Activated gamma-delta T cell treated with anti-CD3 and anti-CD28 coated beads, Interleukin-2, amount 50 U/mL, for 16 hours (primary cell): ENCODE measurements at regions not wholly inside any gene's neighbourhood (a gene's known extent, or its start where the extent isn't known, plus 50 kb on each side); places are given as distances from the start of the nearest gene placed in this dataset.
"Not testable (repeated sequence)": the region's sequence is repeated elsewhere in the genome, so short reads cannot be mapped to it uniquely, and the experiment has no call there.

ENCODE experiments used
- DNase-seq: peaks from one replicate; pipeline ENCODE4 v3.0.0-alpha.2; 2020; ENCODE audit warnings: low read depth

DNA sequence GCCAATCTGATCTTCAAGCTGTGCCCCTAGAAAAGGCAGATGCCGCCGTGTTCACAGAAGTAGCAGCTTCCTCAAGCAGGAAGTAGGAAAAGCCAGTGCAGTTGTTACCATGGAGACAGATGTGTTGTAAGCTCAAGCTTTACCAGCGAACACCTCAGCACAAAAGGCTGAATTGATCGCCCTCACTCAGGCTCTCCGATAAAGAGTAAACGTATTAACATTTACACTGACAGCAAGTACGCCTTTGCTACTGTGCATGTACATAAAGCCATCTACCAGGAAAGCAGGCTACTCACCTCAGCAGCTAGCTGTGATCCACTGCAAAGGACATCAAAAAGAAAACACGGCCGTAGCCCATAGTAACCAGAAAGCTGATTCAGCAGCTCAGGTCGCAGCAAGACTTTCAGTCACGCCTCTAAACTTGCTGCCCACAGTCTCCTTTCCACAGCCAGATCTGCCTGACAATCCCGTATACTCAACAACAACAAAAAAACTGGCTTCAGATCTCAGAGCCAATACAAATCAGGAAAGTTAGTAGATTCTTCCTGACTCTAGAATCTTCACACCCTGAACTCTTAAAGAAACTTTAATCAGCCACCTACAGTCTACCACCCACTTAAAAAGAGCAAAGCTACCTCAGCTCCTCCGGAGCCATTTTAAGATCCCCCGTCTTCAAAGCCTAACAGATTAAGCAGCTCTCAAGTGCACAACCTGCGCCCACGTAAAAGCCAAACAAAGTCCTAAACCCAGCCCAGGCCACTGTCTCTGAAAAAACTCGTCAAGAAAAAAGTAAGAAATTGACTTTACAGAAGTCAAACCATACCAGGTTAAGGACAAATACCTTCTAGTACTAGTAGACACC is 160.0 kb downstream of the DEFB131A start:
- peak; percentile 30 for DNase-seq

DNA sequence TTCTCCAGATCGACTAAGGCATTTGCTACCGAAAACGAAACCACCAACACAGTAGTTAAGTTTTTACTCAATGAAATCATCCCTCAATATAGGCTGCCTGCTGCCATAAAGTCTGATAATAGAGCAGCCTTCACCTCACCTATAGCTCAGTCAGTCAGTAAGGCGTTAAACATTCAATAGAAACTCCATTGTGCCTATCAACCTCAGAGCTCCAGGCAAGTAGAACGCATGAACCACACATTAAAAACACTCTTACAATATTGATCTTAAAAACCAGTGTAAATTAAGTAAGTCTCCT is 160.6 kb downstream of the DEFB131A start:
- DNase-seq: not testable (repeated sequence)

DNA sequence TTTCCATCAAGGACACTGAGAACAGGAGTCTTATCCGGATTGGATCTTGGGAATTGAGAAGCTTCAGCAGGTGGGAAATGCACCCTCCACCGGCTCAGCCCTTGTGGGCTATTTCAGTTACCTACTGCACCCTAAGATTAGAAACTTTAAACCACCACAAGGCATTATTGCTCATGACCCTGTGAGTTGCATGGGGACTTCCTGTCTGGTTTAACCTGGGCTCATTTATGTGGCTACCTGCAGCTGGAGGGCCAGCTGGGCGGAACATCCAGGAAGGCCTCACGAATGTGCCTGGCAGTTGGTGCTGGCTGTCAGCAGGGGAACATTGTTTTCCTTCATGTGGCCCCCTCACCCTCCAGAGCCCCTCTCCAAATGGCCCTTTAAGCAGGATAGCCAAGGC is 164.1 kb downstream of the DEFB131A start:
- no peak for DNase-seq

DNA sequence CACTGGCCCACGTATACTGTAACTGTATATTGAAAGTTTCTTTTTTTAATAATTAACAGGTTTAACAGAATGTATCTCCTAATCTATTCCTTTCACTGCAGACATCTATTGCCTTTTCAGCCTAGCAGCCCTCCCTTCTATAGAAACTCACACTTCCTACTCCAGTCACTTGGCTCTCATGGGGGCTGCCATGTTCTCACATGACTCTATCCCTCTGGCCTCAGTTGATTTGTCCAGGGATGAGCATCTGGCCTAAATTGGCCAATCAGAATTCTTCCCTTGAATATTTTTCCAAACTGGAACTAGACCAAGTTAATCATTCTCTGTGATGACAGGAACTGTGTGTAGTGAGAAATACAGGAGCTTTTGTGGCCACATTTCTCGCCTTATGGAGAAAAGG is 166.1 kb downstream of the DEFB131A start:
- not testable (repeated sequence) for DNase-seq

DNA sequence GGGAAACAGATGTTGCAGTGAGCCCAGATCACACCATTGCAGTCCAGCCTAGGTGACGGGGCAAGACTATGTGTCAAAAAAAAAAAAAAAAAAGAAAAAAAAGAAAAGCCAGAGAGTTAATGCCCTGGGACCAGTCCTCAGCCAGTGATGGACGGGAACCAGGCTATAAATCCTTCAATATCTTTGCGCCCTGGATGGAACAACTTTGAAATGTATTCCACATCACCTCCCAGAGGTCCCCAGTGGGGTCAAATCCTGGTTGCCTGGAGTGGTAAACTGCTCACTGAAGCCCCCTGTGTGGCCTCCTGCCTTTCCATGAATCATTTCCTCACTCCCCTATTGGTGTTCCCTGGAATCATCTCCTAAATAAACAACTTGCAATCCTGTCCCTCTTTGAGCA is 166.9 kb downstream of the DEFB131A start:
- no peak for DNase-seq

DNA sequence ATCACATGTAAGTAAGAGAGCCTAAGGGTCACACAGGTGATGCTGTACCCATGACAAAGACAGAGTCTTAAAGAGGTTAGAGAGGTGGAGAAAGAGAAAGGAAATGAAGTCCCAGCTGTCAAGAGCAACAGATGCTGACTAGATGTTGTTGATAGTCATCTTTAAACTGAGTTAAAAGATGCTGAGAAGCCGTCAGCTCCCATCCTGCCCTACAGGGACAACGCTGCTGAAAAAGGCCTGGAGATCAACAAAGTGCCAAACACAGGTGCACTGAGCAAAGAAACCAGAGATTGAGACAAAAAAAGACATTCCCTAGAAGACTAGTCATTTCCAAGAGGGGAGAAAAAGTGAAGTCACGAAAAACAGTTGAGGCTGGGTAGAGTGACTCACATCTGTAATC is 145.0 kb upstream of the DRD5 start:
- DNase-seq: not testable (repeated sequence)

DNA sequence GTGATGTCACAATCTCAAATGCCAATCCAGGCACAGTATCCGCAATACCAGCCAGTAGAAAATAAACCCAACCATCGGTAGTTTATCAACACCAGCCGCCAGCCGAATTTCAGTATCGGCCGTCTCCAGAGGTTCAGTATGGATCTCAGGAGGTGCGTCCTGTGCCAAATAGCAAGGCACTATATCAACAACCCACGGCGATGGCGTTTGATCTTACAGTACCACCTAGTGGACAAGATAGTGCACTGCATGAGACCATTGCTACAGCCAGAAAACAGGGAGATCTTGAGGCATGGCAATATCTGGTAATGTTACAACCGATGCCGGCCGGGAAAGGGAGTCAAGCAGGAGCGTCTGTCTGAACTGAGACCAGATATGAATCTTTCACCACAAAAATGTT is 121.8 kb upstream of the DRD5 start:
- DNase-seq: not testable (repeated sequence)

DNA sequence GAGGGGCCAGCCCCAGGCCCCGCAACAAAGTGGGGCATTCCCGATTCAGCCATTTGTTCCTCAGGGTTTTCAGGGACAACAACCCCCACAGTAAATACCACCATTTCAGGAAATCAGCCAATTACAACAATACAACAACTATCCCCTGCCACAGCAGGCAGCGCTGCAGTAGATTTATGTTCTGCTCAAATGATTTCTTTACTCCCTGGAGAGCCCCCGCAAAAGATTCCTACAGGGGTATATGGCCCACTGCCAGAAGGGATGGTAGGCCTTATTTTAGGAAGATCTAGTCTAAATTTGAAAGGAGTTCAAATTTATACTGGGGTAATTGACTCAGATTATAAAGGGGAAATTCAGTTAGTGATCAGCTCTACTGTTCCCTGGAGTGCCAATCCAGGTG is 120.5 kb upstream of the DRD5 start:
- not testable (repeated sequence) for DNase-seq

DNA sequence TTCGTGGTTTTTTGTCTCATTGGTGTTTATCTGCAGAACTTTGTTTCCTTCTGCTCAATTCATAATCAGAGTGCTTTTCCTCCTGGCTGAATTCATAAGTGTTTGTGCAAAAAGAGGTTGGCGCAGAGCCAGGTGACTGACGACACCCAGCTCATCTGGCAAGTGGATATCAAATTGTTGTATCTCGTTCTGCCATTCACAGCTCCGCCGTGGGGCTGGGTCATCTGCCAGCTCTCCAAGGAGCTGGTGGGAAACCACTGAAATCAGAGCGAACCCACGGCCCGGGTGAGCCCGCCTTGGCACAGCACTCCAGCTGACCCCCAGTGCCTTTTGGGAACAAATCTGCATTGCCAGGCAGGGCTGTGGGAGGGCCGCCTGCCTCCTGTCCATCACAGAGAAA is 110.7 kb upstream of the DRD5 start:
- DNase-seq: not testable (repeated sequence)

DNA sequence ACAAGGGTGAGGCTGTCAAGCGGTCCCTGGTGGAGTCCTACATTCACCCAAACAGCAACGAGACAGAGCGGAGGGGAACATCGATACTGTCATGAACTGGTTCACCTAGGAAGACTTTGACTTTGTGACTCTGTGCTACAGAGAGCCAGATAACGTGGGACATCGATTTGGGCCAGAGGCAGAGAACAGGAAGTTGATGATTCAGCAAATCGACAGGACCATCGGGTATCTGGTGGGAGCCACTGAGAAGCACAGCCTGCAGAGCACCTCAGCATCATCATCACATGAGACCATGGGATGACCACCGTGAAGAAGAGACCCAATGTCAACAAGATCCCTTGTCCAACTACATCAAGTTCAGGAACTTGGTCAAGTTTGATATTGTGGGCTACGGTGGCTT is 104.1 kb upstream of the DRD5 start:
- DNase-seq: not testable (repeated sequence)

DNA sequence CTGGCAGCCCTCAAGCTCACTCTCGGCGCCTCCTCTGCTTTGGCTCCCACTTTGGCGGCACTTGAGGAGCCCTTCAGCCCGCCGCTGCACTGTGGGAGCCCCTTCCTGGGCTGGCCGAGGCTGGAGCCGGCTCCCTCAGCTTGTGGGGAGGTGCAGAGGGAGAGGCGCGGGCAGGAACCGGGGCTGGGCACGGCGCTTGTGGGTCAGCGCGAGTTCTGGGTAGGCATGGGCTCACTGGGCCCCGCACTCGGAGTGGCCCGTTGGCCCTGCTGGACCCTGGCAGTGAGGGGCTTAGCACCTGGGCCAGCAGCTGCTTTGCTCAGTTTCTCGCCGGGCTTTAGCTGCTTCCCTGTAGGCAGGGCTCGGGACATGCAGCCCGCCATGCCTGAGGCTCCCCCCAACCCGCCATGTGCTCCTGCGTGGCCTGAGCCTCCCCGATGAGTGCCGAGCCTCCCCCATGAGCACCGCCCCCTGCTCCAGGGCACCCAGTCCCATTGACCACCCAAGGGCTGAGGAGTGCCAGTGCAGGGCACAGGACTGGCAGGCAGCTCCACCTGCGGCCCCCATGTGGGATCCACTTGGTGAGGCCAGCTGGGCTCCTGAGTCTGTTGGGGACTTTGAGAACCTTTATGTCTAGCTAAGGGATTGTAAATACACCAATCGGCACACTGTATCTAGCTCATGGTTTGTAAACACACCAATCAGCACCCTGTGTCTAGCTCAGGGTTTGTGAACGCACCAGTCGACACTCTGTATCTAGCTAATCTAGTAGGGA is 101.5 kb upstream of the DRD5 start:
- no peak for DNase-seq

DNA sequence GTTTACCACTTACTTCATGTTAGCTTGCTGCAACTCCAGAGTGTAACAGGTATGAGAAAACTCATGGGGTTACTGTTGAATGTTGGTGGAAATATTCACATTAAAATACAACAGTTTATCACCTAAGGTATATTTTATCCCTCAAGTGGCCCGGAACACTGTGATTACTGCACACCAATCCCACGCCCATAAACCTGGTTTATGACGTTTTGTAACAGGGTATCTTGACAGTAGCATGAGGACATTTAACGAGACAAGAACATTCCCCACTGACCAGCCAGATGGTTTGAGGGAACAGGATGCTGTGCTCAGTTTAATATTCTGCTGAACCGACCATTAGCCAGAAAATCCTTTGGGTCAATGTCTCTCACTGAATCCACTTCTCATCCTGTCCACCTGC is 98.3 kb upstream of the DRD5 start:
- DNase-seq: not testable (repeated sequence)

DNA sequence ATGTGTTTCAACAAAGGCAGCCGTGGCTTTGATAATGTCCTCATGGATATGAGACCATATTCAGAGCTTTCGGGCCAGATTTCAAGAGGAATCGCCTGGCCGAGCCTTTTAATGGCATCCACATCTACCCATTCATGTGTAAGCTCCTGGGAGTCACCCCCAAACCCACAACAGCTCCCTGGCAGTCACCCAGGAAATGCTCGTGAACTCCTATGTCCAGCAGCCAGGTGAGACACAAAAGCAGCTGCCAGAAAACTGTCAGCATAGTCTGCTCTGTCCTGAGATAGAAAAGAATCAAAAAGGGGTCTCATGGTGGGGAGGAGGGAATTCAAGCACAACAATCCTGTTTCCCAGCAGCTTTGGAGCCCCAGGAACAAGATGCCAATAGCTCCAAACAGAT is 96.4 kb upstream of the DRD5 start:
- DNase-seq: not testable (repeated sequence)

DNA sequence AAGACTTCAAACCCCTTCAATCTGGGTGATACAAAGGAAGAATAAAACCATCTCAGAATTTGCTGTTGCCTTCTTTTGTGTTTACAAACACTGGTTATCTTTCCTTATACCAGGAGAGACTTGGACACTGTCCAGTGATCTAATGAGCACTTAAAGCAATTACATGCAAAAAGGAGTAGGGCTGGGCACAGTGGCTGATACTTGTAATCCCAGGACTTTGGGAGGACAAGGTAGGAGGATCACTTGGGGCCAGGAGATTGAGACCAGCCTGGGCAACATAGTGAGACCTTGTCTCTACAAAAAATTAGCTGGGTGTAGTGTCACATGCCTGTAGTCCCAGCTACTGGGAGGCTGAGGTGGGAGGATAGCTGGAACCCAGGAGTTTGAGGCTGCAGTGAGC is 95.7 kb upstream of the DRD5 start:
- no peak for DNase-seq

DNA sequence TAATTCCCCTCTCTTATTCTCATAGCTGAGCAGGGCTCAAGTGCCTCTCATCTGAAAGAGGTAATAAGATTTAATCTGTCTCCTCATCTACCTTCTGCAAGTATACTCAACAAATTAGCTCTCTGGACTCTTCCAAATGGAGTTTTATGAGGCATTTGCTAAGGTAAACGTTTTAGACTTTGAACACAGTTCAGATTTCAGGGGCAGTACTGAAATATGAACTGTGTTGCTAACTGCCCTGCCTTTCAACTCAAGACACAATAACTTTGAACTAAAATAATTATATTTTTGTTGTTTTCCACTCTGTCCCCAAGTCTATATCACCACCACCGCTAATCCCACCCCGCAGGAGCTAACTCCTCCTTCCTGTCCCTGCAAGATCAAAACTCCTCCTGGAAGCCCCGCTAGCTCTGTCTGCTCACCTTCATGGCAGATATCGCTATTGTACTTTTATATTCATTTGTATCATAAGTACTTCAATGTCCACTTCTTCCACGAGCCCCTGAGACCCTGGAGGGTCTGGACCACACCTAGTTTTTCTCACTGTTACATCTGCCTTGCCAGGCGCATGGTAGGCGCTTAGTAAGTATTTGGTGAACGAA is 90.7 kb upstream of the DRD5 start:
- not testable (repeated sequence) for DNase-seq

DNA sequence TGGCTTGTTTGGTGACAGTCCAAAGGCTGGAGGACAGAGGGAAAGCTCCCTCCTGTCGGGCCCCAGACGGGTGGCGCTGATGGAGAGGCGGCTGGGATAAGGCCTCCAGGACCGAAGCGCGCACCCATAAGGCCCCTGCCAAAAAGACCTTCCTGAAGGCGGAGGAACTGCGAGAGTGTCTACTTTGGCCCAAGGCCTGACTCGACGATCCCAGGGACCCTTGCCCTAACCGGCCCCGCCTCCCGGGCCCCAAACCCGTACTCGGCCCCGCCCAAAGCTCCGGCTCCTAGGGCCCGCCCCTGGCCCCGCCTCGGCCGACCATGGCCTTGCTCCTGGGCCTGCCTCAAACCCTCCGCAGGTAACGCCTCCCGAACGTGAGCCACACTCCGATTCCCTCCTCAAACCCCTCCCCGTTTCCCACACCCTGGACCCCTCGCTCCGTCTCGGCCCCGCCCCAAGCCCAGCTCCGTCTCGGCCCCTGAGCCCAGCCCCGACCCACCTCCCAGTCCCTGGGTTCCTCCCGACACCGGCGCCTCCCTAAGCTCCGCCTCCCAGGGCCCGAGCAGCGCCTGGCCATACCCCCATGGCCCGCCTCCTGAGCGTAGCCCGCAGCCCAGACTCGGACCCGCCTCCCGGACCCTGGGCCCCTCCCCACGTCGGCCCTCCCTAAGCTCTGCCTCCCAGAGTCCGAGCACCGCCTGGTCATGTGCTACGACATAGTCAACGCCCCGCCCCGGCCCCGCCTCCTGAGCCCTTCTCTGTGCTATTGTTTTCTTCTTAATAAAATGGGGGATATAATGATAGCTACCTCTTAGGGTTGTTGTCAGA is 90.0 kb upstream of the DRD5 start:
- peak; percentile 83 for DNase-seq

DNA sequence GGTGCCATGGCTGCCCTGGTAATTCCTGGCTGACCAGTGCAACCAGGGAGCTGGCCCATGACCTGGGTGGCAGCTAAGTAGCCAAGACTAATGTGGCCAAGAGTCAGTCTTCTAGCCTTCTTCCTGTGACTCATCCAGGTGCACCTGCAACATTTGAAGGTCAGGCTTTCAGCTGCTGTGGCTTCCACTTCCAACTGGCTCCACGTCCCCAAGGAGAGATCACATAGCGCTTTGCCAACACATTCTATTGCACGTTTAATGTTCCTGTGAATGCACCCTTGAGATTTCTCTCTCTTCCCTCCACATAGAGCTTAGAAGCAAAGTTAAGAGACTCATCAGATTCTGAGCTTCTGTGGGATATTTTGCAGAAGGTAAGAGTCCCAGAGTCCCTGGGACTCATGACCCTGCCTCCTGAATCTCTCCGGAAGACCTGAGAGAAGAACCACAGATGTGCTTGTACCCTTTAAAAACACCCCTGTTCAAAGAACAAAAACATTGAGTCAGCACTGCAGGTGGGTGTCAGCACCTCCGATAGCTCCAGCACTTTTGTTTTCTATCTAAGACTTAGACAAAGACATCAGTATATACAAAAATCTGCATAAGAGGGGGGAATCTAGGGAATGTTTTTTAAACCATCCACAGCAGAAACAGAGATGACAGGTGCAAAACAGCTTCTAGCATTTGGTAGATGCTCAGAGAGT is 88.5 kb upstream of the DRD5 start:
- not testable (repeated sequence) for DNase-seq

DNA sequence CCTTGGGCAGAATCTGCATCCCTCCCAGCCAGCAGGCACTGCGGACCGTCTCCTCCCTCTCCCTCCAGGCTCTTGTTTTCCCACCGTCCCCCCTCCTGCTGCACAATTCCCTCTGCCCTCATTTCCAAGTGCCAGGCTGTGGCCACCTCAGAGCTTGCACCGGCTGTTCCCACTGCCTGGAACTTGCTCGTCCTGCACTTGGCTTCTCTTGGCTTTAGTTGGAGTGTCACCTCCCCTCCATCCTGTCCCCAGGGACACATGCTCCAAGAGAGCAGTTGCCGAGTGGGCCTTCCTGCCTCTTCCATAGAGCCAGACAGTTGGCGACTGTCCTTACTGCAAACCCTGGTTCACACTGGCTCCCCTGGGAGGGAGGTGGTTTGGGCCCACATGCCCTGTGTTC is 87.0 kb upstream of the DRD5 start:
- not testable (repeated sequence) for DNase-seq

DNA sequence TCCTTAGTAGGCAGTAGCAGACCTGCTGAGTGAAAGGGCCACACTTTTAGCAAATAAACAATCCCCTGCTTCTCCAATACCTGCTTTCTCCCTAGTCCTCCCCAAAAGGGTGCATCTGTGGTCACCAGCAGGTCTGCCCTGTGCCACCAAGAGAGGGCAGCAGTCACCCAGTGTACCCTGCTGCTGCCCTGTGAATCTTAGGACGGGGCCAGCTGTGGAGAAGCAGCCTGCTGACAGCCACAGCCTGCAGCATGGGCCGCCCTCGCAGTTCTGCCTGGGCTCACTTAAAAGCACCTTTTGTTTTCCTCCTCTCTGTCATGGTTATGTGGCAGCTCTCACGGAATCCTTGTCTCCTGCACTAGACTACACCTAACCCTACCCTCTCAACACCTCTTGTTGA is 85.4 kb upstream of the DRD5 start:
- not testable (repeated sequence) for DNase-seq

DNA sequence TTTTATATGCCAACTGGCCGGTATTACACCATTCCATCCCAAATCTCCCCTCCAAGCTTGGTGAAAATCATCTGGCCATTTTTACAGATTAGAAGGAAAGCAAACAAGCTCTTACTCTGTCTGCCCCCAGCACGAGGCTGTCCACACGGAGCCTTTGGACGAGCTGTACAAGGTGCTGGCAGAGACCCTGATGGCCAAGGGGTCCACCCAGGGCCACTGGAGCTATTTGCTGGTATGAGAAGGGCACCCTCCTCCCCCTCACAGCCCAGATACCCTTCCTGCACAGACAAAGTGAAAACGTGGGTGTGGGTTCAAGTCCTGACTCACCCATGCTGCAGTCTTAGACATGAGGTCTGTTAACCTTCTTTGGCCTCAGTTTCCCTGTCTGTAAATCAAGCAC is 84.9 kb upstream of the DRD5 start:
- DNase-seq: not testable (repeated sequence)

DNA sequence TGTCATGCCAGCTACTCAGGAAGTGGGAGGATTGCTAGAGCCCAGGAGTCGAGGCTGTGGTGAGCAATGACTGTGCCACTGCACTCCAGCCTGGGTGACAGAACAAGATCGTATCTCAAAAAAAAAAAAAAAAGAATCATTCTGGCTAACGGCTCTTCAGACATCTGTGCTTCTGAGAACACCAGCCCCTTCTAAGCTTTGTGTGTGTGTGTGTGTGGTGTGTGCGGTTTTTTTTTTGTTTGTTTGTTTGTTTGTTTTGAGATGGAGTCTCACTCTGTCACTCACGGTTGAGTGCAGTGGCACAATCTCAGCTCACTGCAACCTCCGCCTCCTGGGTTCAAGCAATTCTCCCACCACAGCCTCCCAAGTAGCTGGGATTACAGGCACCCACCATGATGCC is 79.4 kb upstream of the DRD5 start:
- not testable (repeated sequence) for DNase-seq

DNA sequence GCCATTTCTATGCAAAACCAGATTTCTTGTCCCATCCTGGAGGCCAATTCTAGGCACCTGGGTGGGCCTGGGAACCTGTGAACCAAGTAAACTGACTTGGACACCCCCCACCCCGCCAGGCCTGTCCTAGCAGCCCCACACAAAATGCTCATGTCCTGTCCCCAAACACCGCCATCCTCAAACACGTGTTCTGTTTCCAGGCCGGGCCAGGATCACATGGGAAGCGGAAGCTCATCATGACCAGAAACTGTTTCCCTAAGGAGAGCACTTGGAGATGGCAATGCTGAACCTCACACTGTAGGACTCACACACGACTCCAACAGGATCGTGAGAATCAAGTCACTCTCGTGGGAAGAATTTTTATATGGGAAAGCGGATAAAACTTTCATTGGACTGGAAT is 78.7 kb upstream of the DRD5 start:
- not testable (repeated sequence) for DNase-seq
